Activated naive CD4-positive, alpha-beta T cell treated with anti-CD3 and anti-CD28 coated beads for 36 hours (primary cell): ENCODE measurements at regions not wholly inside any gene's neighbourhood (a gene's known extent, or its start where the extent isn't known, plus 50 kb on each side); places are given as distances from the start of the nearest gene placed in this dataset.
"Not testable (repeated sequence)": the region's sequence is repeated elsewhere in the genome, so short reads cannot be mapped to it uniquely, and the experiment has no call there.

ENCODE experiments used
- CTCF ChIA-PET: fragments of 350-600 bp; sonication (Branson Sonifier 250); formaldehyde crosslinking; loops from one replicate; lab custom pipeline; 2021; ENCODE audit warnings: antibody characterized with exemption; lab: Charles Lee
- DNase-seq: peaks from one replicate; pipeline ENCODE4 v3.0.0-alpha.2; 2020
- H3K27ac Mint-ChIP-seq: one replicate; pipeline ENCODE4 v1.8.0; 2021; ENCODE audit warnings: mild to moderate bottlenecking, mixed read lengths
- H3K27me3 Mint-ChIP-seq: one replicate; pipeline ENCODE4 v1.8.0; 2021; ENCODE audit warnings: low read depth, mixed read lengths
- H3K36me3 Mint-ChIP-seq: one replicate; pipeline ENCODE4 v1.8.0; 2021; ENCODE audit warnings: low read depth, mixed read lengths
- H3K4me1 Mint-ChIP-seq: one replicate; pipeline ENCODE4 v1.8.0; 2021; ENCODE audit warnings: low read depth, mixed read lengths
- H3K4me3 Mint-ChIP-seq: one replicate; pipeline ENCODE4 v1.8.0; 2021; ENCODE audit warnings: mild to moderate bottlenecking, moderate library complexity, mixed read lengths
- H3K9me3 Mint-ChIP-seq: one replicate; pipeline ENCODE4 v1.8.0; 2021; ENCODE audit warnings: mixed read lengths
- intact Hi-C: fragments of 100-400 bp; cut with micrococcal nuclease; formaldehyde crosslinking; loops from one replicate; pipeline ENCODE4 v1.15.1; 2023

- CTCF ChIA-PET, result no interaction called here
- intact Hi-C loops, result no loop called here
- Mint-ChIP-seq H3K4me1 (no peaks in the 10 kb centered on the region), H3K9me3 (no peaks in the 10 kb centered on the region), H3K27me3 (peaks cover 3% of the 10 kb centered on the region), H3K36me3 (no peaks in the 10 kb centered on the region), H3K27ac (no peak overlapping the region), H3K4me3 (no peak overlapping the region)
- DNase-seq, result no peak
Measured at GRCh38 chr9:32200241-32200640, 184.2 kb upstream of the ACO1 start.

GRCh38 chr9:32200896-32201295, 183.5 kb upstream of the ACO1 start:
- DNase-seq, result no peak
- CTCF ChIA-PET, result no interaction called here
- Mint-ChIP-seq H3K27me3 (peaks cover 3% of the 10 kb centered on the region), H3K9me3 (no peaks in the 10 kb centered on the region), H3K4me3 (no peak overlapping the region), H3K36me3 (no peaks in the 10 kb centered on the region), H3K27ac (no peak overlapping the region), H3K4me1 (no peaks in the 10 kb centered on the region)
- intact Hi-C loops, result no loop called here

- CTCF ChIA-PET, H3K27ac Mint-ChIP-seq, H3K9me3 Mint-ChIP-seq, H3K27me3 Mint-ChIP-seq, DNase-seq, H3K4me3 Mint-ChIP-seq, H3K4me1 Mint-ChIP-seq, intact Hi-C loops, H3K36me3 Mint-ChIP-seq: not testable (repeated sequence)
Measured at GRCh38 chr9:32209164-32209563, 175.3 kb upstream of the ACO1 start.

GRCh38 chr9:32218100-32218767, 166.2 kb upstream of the ACO1 start:
- Mint-ChIP-seq H3K36me3 (no peaks in the 10 kb centered on the region), H3K4me3 (no peak overlapping the region), H3K27ac (no peak overlapping the region), H3K4me1 (no peaks in the 10 kb centered on the region), H3K9me3 (no peaks in the 10 kb centered on the region), H3K27me3 (peaks cover 4% of the 10 kb centered on the region)
- CTCF ChIA-PET, result no interaction called here
- intact Hi-C loops, result no loop called here
- no peak for DNase-seq

GRCh38 chr9:32220750-32221149, 163.7 kb upstream of the ACO1 start:
- CTCF ChIA-PET, result no interaction called here

GRCh38 chr9:32234451-32234850, 150.0 kb upstream of the ACO1 start:
- intact Hi-C loops, result no loop called here
- Mint-ChIP-seq H3K36me3 (no peaks in the 10 kb centered on the region), H3K4me1 (no peaks in the 10 kb centered on the region), H3K27me3 (peaks cover 5% of the 10 kb centered on the region), H3K27ac (no peak overlapping the region), H3K4me3 (no peak overlapping the region), H3K9me3 (no peaks in the 10 kb centered on the region)
- CTCF ChIA-PET, result no interaction called here
- DNase-seq, result no peak

More at GRCh38 chr9:32220750-32221149, 163.7 kb upstream of the ACO1 start:
- no peak for DNase-seq
- Mint-ChIP-seq H3K4me3 (no peak overlapping the region), H3K27me3 (peaks cover 4% of the 10 kb centered on the region), H3K4me1 (no peaks in the 10 kb centered on the region), H3K9me3 (no peaks in the 10 kb centered on the region), H3K27ac (no peak overlapping the region), H3K36me3 (no peaks in the 10 kb centered on the region)
- intact Hi-C loops, result no loop called here

GRCh38 chr9:32247168-32247567, 137.3 kb upstream of the ACO1 start:
- no peaks in the 10 kb centered on the region for H3K36me3 Mint-ChIP-seq
- H3K9me3 Mint-ChIP-seq, result no peaks in the 10 kb centered on the region
- no peak overlapping the region for H3K4me3 Mint-ChIP-seq
- no peaks in the 10 kb centered on the region for H3K27me3 Mint-ChIP-seq
- intact Hi-C loops, result no loop called here
- CTCF ChIA-PET, result no interaction called here
- no peaks in the 10 kb centered on the region for H3K4me1 Mint-ChIP-seq
- H3K27ac Mint-ChIP-seq, result no peak overlapping the region
- DNase-seq, result no peak

GRCh38 chr9:32248189-32248712, 136.2 kb upstream of the ACO1 start:
- CTCF ChIA-PET, result no interaction called here
- Mint-ChIP-seq H3K9me3 (no peaks in the 10 kb centered on the region), H3K36me3 (no peaks in the 10 kb centered on the region), H3K4me3 (no peak overlapping the region), H3K4me1 (no peaks in the 10 kb centered on the region), H3K27me3 (no peaks in the 10 kb centered on the region), H3K27ac (no peak overlapping the region)
- intact Hi-C loops, result no loop called here
- no peak for DNase-seq

- intact Hi-C loops, result loop anchor here (1.0 to 10.0 kb wide), 4 partner anchors 335 to 1131 kb away; no protein-coding TSS in a partner anchor
- Mint-ChIP-seq H3K4me3 (no peak overlapping the region), H3K36me3 (no peaks in the 10 kb centered on the region), H3K4me1 (no peaks in the 10 kb centered on the region), H3K27me3 (peaks cover 8% of the 10 kb centered on the region), H3K27ac (no peak overlapping the region), H3K9me3 (no peaks in the 10 kb centered on the region)
- CTCF ChIA-PET, result interaction anchor here (0.6 to 1.4 kb wide), 4 partner anchors 8 to 27 kb away, joined by 3 to 6 read pairs (median 3); no protein-coding TSS in a partner anchor
- DNase-seq, result peak; percentile 67
Measured at GRCh38 chr9:32251539-32251938, 132.9 kb upstream of the ACO1 start.

GRCh38 chr9:32253731-32254130, 130.7 kb upstream of the ACO1 start:
- no peak for DNase-seq
- intact Hi-C loops, result loop anchor here (10.0 kb wide), 2 partner anchors 449 to 939 kb away; no protein-coding TSS in a partner anchor
- no peak overlapping the region for H3K4me3 Mint-ChIP-seq
- H3K36me3 Mint-ChIP-seq, result no peaks in the 10 kb centered on the region
- peaks cover 13% of the 10 kb centered on the region for H3K27me3 Mint-ChIP-seq
- CTCF ChIA-PET, result no interaction called here
- H3K4me1 Mint-ChIP-seq, result no peaks in the 10 kb centered on the region
- no peaks in the 10 kb centered on the region for H3K9me3 Mint-ChIP-seq
- no peak overlapping the region for H3K27ac Mint-ChIP-seq

- Mint-ChIP-seq H3K27ac (no peak overlapping the region), H3K4me3 (no peak overlapping the region), H3K9me3 (no peaks in the 10 kb centered on the region), H3K36me3 (no peaks in the 10 kb centered on the region), H3K27me3 (peaks cover 13% of the 10 kb centered on the region), H3K4me1 (no peaks in the 10 kb centered on the region)
- CTCF ChIA-PET, result no interaction called here
- no peak for DNase-seq
- intact Hi-C loops, result loop anchor here (10.0 kb wide), 2 partner anchors 450 to 940 kb away; no protein-coding TSS in a partner anchor
Measured at GRCh38 chr9:32255026-32255425, 129.4 kb upstream of the ACO1 start.

GRCh38 chr9:32258482-32258881, 126.0 kb upstream of the ACO1 start:
- no peak overlapping the region for H3K27ac Mint-ChIP-seq
- H3K4me3 Mint-ChIP-seq, result no peak overlapping the region
- peaks cover 2% of the 10 kb centered on the region for H3K9me3 Mint-ChIP-seq
- H3K36me3 Mint-ChIP-seq, result no peaks in the 10 kb centered on the region
- DNase-seq, result no peak
- intact Hi-C loops, result loop anchor here (10.0 kb wide), 2 partner anchors 454 to 944 kb away; no protein-coding TSS in a partner anchor
- CTCF ChIA-PET, result no interaction called here
- H3K27me3 Mint-ChIP-seq, result peaks cover 11% of the 10 kb centered on the region
- H3K4me1 Mint-ChIP-seq, result no peaks in the 10 kb centered on the region
